ENCODE measurements at regions not wholly inside any gene's neighbourhood (a gene's known extent, or its start where the extent isn't known, plus 50 kb on each side); places are given as distances from the start of the nearest gene placed in this dataset.
"Not testable (repeated sequence)": the region's sequence is repeated elsewhere in the genome, so short reads cannot be mapped to it uniquely, and the experiment has no call there.

- DNase-seq (ENCODE audit: low spot score) = not testable (repeated sequence)
Observed at GRCh38 chr3:139116631-139117030, 71.9 kb upstream of the PRR23C start.

- no peak for DNase-seq (ENCODE audit: low spot score)
Observed at GRCh38 chr3:139117136-139117675, 72.5 kb upstream of the PRR23C start.

GRCh38 chr3:139117883-139118760, 73.4 kb upstream of the PRR23C start:
- DNase-seq (ENCODE audit: low spot score) = no peak

DNA sequence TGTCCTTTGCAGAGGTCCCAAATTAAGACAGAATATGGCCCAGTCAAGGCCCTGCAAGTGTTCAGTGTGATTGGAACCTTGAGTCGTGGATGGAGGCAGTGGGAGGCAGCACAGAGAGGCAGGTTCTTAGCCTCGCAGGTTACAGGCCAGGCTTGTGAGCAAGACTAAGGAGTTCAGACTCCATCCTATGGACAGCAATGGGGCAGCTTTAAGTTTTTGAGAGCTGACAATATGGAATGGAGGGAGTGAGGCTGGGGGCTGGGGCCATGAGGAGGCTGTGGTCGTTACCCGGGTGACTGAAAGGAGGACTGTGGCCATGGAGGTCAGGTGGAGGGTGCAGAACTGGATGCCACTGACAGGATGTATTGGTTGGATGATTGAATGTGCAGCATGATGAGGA, 74.1 kb upstream of the PRR23C start:
- DNase-seq (ENCODE audit: low spot score) = no peak

DNA sequence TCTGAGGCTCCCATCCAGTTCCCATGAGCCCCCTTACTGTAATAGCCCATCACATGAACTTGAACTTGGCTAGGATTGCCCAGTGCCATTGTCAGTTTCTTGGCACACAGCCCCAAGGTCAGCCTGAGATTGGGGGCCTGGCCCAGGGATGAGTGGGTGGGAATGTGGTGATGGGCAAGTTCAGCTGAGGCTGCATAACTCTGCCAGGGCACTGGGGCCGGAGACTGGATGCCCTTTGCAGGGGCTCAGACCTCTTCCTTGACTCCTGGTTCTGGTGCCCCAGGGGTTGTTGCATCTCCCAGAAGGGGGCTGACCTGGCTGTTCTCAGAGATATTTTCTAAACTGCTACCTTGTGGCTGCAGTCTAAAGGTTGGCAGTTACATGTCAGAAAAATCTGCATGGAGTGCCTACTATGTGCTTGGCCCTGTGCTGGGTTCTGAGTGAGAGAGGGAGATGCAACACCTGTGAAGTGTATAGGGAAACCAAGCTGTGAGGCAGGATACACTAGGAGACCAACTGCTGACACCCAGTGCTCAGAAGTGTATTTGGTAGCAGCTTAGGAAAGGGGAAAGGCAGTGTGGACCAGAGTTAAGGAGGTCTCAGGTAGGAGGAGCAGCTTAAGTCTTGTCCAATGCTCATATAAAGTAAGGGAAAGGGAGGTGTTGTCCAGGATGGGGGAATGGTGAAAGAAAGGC, 74.8 kb upstream of the PRR23C start:
- no peak for DNase-seq (ENCODE audit: low spot score)

GRCh38 chr3:139120086-139121056, 75.7 kb upstream of the PRR23C start:
- DNase-seq (ENCODE audit: low spot score) = no peak

GRCh38 chr3:139121513-139122220, 77.0 kb upstream of the PRR23C start:
- DNase-seq (ENCODE audit: low spot score) = no peak

GRCh38 chr3:139122221-139122581, 77.5 kb upstream of the PRR23C start:
- DNase-seq (ENCODE audit: low spot score) = no peak

- no peak for DNase-seq (ENCODE audit: low spot score)
Observed at GRCh38 chr3:139122612-139123011, 77.9 kb upstream of the PRR23C start.

DNA sequence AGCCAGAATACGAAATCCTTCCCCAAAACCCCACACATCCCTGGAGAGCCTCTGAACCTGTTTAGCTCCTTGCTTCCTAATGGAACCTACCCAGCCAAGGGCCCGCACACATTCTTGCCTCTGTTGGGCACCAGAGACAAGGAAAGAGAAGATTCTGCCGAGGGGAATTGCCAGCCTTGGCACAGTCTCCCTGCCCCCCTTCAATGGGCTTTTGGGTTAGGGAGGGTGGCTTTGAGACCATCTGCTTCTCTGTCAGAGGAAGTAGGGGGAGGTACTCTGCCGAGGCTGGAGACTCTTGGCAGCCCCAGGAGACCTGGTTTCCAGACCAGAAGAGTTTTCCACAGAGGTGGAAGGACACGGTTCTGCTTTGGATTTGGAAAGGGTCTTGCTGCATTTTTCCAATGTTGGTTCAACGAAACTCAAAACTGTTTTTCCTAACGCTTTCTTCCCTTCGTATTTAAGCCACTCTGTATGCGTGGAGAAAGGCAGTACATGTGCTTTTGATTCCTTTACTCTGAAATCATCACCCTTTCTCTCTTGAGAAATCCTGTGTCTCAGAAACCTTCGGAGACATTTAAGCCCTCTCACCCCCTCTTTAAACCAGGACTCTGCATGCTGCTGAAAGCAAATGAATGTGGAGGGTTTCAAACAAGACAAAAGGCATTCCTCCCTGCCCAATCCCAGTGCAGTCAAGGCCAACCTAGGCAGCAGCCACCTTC, 78.8 kb upstream of the PRR23C start:
- no peak for DNase-seq (ENCODE audit: low spot score)

DNA sequence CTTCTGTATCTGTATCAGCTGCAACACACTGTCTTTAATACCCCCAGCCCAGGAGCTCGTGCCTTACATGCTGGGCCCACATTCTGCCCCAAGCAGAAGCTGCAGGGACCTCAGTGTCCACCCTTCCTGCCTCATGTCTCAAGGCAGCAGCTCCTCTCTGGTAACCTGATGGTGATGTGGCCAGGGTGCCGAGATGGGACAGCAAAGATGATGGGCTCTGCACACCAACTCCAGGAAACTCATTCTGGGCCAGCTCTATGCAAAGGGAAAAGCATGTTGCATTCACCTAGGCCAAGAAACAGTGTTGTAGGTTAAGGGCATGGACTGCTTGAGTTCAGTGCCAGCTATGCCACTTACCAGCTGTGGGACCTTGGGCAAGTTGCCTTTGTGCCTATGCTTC, 79.5 kb upstream of the PRR23C start:
- no peak for DNase-seq (ENCODE audit: low spot score)

GRCh38 chr3:139127101-139127500, 82.4 kb upstream of the PRR23C start:
- no peak for DNase-seq (ENCODE audit: low spot score)

DNA sequence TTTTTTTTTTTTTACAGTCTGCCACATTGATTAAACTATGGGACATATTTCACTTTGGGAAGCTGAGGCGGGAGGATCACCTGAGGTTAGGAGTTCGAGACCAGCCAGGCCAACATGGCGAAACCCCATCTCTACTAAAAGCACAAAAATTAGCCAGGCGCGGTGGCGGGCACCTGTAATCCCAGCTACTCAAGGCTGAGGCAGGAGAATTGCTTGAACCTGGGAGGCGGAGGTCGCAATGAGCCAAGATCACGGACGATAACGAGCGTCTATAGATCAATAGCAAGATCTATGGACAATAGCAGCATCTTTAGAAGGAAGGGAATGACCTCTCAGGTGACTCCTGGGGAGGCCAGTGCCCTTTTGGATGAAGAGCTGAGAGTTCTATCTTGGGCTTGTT, 82.9 kb upstream of the PRR23C start:
- DNase-seq (ENCODE audit: low spot score) = not testable (repeated sequence)

DNA sequence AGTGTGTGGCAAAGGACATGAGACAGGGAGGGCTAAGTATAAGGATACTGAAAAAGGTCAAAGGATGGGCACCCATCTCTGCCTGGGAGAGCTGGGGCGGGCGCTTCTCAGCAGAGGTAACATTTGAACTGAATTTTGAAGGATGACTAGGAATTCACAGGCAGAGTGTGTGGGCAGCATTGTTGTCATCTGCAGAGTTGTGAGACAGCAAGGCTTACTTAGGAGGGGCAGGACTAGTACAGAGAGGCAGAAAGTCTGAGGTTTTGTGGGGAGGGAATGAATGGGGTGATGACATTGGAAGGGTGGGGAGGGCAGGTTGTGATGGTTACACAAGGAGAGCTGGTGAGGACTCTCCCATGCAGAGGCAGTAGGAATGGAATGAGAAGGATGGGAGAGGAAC, 84.1 kb upstream of the PRR23C start:
- no peak for DNase-seq (ENCODE audit: low spot score)

- no peak for DNase-seq (ENCODE audit: low spot score)
Observed at GRCh38 chr3:139129892-139130291, 85.2 kb upstream of the PRR23C start.

- no peak for DNase-seq (ENCODE audit: low spot score)
Observed at GRCh38 chr3:139130390-139131140, 85.9 kb upstream of the PRR23C start.

- no peak for DNase-seq (ENCODE audit: low spot score)
Observed at GRCh38 chr3:139131951-139132350, 87.3 kb upstream of the PRR23C start.

- DNase-seq (ENCODE audit: low spot score) = no peak
Observed at GRCh38 chr3:139132976-139133375, 88.3 kb upstream of the PRR23C start.

- DNase-seq (ENCODE audit: low spot score) = no peak
Observed at GRCh38 chr3:139134678-139135372, 90.1 kb upstream of the PRR23C start.

Measured in RKO (cell line).